ENCODE measurements at regions not wholly inside any gene's neighbourhood (a gene's known extent, or its start where the extent isn't known, plus 50 kb on each side); places are given as distances from the start of the nearest gene placed in this dataset.
"Not testable (repeated sequence)": the region's sequence is repeated elsewhere in the genome, so short reads cannot be mapped to it uniquely, and the experiment has no call there.

GRCh38 chrX:1853916-1854315 lies 239.1 kb downstream of the ASMT start:
- DNase-seq = no peak

- not testable (repeated sequence) for DNase-seq
Observed at GRCh38 chrX:1854861-1855260, 240.0 kb downstream of the ASMT start.

GRCh38 chrX:1859266-1859665 lies 244.4 kb downstream of the ASMT start:
- DNase-seq = not testable (repeated sequence)

- no peak for DNase-seq
Observed at GRCh38 chrX:1860936-1861594, 246.2 kb downstream of the ASMT start.

- not testable (repeated sequence) for DNase-seq
Observed at GRCh38 chrX:1863995-1864394, 249.1 kb downstream of the ASMT start.

- DNase-seq = no peak
Observed at GRCh38 chrX:1870421-1870820, 255.6 kb downstream of the ASMT start.

- DNase-seq = no peak
Observed at GRCh38 chrX:1871887-1872286, 257.0 kb downstream of the ASMT start.

GRCh38 chrX:1873671-1874070 lies 258.8 kb downstream of the ASMT start:
- DNase-seq = no peak

- no peak for DNase-seq
Observed at GRCh38 chrX:1874416-1874815, 259.6 kb downstream of the ASMT start.

- no peak for DNase-seq
Observed at GRCh38 chrX:1874899-1875298, 260.0 kb downstream of the ASMT start.

GRCh38 chrX:1876041-1876440 lies 261.2 kb downstream of the ASMT start:
- no peak for DNase-seq

- no peak for DNase-seq
Observed at GRCh38 chrX:1877780-1878179, 262.9 kb downstream of the ASMT start.

GRCh38 chrX:1880884-1881817 lies 266.3 kb downstream of the ASMT start:
- DNase-seq = not testable (repeated sequence)

- DNase-seq = no peak
Observed at GRCh38 chrX:1883772-1884171, 268.9 kb downstream of the ASMT start.

GRCh38 chrX:1884446-1884845 lies 269.6 kb downstream of the ASMT start:
- DNase-seq = no peak

GRCh38 chrX:1885116-1885515 lies 270.3 kb downstream of the ASMT start:
- DNase-seq = no peak

GRCh38 chrX:1888305-1888704 lies 273.4 kb downstream of the ASMT start:
- not testable (repeated sequence) for DNase-seq

- no peak for DNase-seq
Observed at GRCh38 chrX:1894026-1894294, 279.1 kb downstream of the ASMT start.

- DNase-seq = no peak
Observed at GRCh38 chrX:1894740-1895139, 279.9 kb downstream of the ASMT start.

- no peak for DNase-seq
Observed at GRCh38 chrX:1895583-1895982, 280.7 kb downstream of the ASMT start.

GRCh38 chrX:1899841-1900240 lies 285.0 kb downstream of the ASMT start:
- DNase-seq = no peak

- DNase-seq = no peak
Observed at GRCh38 chrX:1902901-1903235, 288.0 kb downstream of the ASMT start.

- no peak for DNase-seq
Observed at GRCh38 chrX:1903236-1903935, 288.5 kb downstream of the ASMT start.

GRCh38 chrX:1904663-1905218 lies 289.9 kb downstream of the ASMT start:
- no peak for DNase-seq
